Ishikawa (cell line): ENCODE measurements at regions not wholly inside any gene's neighbourhood (a gene's known extent, or its start where the extent isn't known, plus 50 kb on each side); places are given as distances from the start of the nearest gene placed in this dataset.

Experiments
- CEBPB ChIP-seq: IDR thresholded peaks from 2 replicates; pipeline ENCODE4 v1.6.1; 2012
- CREB1 ChIP-seq: IDR thresholded peaks from 2 replicates; pipeline ENCODE4 v1.6.1; 2012; ENCODE audit warnings: low read depth
- EGR1 ChIP-seq: IDR thresholded peaks from 2 replicates; pipeline ENCODE4 v1.6.1; 2012
- EP300 ChIP-seq: IDR thresholded peaks from 2 replicates; pipeline ENCODE4 v1.6.1; 2012; ENCODE audit warnings: borderline replicate concordance
- FOXM1 ChIP-seq: IDR thresholded peaks from 2 replicates; pipeline ENCODE4 v1.6.1; 2012; ENCODE audit warnings: low read depth, borderline replicate concordance
- NFIC ChIP-seq: IDR thresholded peaks from 2 replicates; pipeline ENCODE4 v1.6.1; 2012
- RAD21 ChIP-seq: IDR thresholded peaks from 2 replicates; pipeline ENCODE4 v1.6.1; 2012; ENCODE audit warnings: low read depth
- TAF1 ChIP-seq: IDR thresholded peaks from 2 replicates; pipeline ENCODE4 v1.6.1; 2012; ENCODE audit warnings: low read depth, mild to moderate bottlenecking
- TCF12 ChIP-seq: IDR thresholded peaks from 2 replicates; pipeline ENCODE4 v1.6.1; 2012; ENCODE audit warnings: low read depth
- TEAD4 ChIP-seq: IDR thresholded peaks from 2 replicates; pipeline ENCODE4 v1.6.1; 2012
- YY1 ChIP-seq: IDR thresholded peaks from 2 replicates; pipeline ENCODE4 v1.6.1; 2012; ENCODE audit warnings: low read depth
- ZBTB7A ChIP-seq: IDR thresholded peaks from 2 replicates; pipeline ENCODE4 v1.6.1; 2012; ENCODE audit warnings: low read depth
- TF ChIP-seq, protein P1 (sequence below): IDR thresholded peaks from 2 replicates; pipeline ENCODE4 v1.6.1; 2012
- TF ChIP-seq, protein P2 (sequence below): IDR thresholded peaks from 2 replicates; pipeline ENCODE4 v1.6.1; 2012
- TF ChIP-seq, protein P3 (sequence below): IDR thresholded peaks from 2 replicates; pipeline ENCODE4 v1.6.1; 2012; ENCODE audit warnings: low read depth, mild to moderate bottlenecking

DNA sequence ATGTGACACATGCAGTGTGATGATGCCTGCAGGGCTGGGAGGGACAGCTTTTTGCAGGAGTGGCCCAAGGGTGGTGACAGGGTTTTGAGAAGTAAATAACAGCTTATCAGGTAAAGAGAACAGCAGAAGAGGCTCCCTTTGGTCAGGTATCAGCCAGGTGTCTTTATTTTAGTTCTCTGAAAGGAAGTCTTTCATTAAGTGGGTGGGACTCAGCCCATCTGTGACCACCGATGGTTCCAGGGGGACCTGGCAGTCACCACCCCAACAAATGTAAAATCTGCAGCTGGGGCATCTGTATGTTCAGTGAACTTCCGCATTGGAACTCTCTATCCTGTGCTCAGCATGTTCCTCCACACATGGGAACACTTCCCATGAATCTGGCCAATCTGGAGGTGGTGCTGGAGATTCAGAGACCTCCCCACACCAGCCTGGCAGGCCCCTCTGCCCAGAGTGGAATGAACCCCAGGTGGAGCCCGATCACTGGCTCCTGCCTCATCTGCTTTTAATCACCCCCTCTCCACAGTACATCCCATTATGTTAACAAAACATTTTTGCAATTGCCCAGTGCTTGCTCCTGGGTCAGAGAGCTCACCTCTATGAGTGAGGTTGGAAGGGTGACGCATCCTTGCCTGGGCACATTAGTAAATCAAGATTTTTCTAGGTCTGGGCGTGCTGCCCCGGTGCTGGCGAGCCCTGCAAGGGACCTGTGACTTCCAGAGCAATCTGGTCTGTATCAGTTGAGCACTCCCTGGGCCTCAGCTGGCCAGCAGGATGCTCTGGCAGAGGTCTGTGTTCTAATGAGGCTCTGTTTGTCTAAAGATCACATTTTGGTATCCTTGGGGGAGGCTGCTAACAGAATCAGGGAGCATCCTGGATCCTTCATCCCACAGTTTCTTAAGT, 140.4 kb upstream of the GDF10 start:
- TF ChIP-seq TEAD4 (no peak), FOXM1 (no peak), ZBTB7A (no peak), EGR1 (no peak), YY1 (no peak), RAD21 (no peak), CREB1 (no peak), EP300 (no peak), NFIC (no peak), TAF1 (no peak), TCF12 (no peak), CEBPB (no peak)
- TF ChIP-seq, protein P1, sequence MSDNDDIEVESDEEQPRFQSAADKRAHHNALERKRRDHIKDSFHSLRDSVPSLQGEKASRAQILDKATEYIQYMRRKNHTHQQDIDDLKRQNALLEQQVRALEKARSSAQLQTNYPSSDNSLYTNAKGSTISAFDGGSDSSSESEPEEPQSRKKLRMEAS: no peak
- TF ChIP-seq, protein P2, sequence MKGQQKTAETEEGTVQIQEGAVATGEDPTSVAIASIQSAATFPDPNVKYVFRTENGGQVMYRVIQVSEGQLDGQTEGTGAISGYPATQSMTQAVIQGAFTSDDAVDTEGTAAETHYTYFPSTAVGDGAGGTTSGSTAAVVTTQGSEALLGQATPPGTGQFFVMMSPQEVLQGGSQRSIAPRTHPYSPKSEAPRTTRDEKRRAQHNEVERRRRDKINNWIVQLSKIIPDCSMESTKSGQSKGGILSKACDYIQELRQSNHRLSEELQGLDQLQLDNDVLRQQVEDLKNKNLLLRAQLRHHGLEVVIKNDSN: no peak
- TF ChIP-seq, protein P3, sequence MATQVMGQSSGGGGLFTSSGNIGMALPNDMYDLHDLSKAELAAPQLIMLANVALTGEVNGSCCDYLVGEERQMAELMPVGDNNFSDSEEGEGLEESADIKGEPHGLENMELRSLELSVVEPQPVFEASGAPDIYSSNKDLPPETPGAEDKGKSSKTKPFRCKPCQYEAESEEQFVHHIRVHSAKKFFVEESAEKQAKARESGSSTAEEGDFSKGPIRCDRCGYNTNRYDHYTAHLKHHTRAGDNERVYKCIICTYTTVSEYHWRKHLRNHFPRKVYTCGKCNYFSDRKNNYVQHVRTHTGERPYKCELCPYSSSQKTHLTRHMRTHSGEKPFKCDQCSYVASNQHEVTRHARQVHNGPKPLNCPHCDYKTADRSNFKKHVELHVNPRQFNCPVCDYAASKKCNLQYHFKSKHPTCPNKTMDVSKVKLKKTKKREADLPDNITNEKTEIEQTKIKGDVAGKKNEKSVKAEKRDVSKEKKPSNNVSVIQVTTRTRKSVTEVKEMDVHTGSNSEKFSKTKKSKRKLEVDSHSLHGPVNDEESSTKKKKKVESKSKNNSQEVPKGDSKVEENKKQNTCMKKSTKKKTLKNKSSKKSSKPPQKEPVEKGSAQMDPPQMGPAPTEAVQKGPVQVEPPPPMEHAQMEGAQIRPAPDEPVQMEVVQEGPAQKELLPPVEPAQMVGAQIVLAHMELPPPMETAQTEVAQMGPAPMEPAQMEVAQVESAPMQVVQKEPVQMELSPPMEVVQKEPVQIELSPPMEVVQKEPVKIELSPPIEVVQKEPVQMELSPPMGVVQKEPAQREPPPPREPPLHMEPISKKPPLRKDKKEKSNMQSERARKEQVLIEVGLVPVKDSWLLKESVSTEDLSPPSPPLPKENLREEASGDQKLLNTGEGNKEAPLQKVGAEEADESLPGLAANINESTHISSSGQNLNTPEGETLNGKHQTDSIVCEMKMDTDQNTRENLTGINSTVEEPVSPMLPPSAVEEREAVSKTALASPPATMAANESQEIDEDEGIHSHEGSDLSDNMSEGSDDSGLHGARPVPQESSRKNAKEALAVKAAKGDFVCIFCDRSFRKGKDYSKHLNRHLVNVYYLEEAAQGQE: no peak

DNA sequence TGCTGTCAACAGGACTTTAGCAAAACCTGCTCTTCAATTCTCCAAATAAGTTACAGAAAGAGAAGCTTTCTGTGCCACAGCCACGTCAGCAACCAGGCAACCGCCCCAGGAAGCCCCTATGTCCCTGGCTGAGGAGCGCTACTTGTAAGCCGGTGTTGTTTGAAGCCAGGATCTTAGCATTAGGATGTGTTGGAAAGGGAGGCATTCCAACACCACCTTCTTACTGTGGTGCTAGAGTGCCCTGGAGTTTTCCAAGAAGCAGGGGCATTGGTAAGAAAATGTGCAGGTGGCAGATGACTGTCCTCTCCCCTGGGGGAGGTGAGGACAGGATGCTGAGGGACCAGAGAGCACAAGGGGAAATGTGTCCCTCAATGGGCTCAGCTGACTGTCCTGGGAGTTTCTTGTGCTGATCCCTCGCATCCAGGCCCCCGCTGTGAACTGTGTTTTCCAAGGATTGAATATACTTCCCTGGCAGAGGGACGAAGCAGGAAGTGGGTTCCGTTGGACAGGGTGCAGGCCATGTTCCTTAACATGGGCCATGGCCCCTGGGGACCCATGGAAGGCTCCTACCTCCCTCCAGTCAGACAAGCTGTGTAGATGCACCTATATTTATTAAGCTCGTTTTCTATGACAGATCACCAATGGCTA, 139.6 kb upstream of the GDF10 start:
- TF ChIP-seq FOXM1: no peak
- TF ChIP-seq NFIC: no peak
- no peak for TF ChIP-seq ZBTB7A
- no peak for TF ChIP-seq EP300

DNA sequence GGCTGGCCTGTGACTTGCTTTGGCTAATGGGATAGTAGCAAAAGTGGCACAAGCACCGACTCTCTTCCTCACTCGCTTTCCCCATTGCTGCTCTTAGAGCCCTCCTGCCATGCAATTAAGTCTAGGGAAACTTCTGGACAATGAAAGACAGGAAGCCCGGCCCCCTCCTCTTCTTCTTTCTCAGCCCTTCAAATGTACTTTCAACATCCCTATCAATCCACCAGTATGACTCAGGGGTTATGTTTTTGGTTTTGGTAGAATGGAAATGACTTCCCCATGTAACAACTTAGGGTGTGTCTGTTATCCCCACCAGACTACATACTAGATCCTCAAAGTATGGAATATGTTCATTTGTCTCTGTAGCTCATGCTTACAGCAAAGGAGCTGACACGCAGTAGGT, 139.0 kb upstream of the GDF10 start:
- TF ChIP-seq ZBTB7A (no peak), RAD21 (no peak), FOXM1 (no peak), TCF12 (no peak), NFIC (no peak), TAF1 (no peak), EGR1 (no peak), CEBPB (no peak), TEAD4 (no peak), YY1 (no peak), CREB1 (no peak)
- TF ChIP-seq, protein P2: no peak
- TF ChIP-seq, protein P1: no peak
- TF ChIP-seq, protein P3: no peak

DNA sequence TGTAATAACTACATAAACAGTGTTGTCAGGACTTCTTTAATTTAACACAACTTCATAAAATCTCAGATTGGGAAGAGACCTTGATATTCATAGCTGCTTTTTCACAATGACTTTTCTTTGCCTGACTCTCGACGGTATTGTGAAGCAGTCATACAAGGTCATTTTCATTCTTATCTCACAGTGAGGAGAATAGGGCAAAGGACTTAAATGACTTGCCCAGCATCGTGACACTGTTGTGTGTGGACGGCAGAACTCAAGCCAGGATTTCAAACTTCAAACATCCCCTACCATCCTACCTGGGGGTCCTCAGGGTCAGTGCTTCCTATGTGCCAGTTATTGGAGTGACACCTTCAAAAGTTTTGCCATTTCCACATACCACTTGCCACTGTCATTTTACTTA, 138.5 kb upstream of the GDF10 start:
- no peak for TF ChIP-seq ZBTB7A
- TF ChIP-seq, protein P3: no peak
- TF ChIP-seq FOXM1: no peak
- no peak for TF ChIP-seq TCF12
- TF ChIP-seq TEAD4: no peak
- no peak for TF ChIP-seq EP300
- TF ChIP-seq, protein P2: no peak
- TF ChIP-seq RAD21: no peak
- no peak for TF ChIP-seq YY1
- no peak for TF ChIP-seq EGR1
- TF ChIP-seq CREB1: no peak
- TF ChIP-seq NFIC: no peak
- TF ChIP-seq CEBPB: no peak
- TF ChIP-seq TAF1: no peak
- TF ChIP-seq, protein P1: no peak
